PC-3 (cell line): ENCODE measurements at regions not wholly inside any gene's neighbourhood (a gene's known extent, or its start where the extent isn't known, plus 50 kb on each side); places are given as distances from the start of the nearest gene placed in this dataset.
"Not testable (repeated sequence)": the region's sequence is repeated elsewhere in the genome, so short reads cannot be mapped to it uniquely, and the experiment has no call there.

Experiments used
- ATAC-seq: fragments of 200-7000 bp; cut with Tn5 transposase; 2 replicates; pipeline ENCODE4 v1.9.1; 2020; ENCODE audit warnings: mild to moderate bottlenecking, moderate library complexity
- BruUV-seq: library from RNA; stranded (reverse); fragments of 400-500 nt; replicated peaks from 2 replicates; lab custom pipeline; 2021; lab: Mats Ljungman, UMichigan
- CTCF ChIA-PET: fragments of 300-600 bp; sonication (Branson Sonifier 250); formaldehyde crosslinking; loops from one replicate; lab custom pipeline; 2022; ENCODE audit warnings: antibody characterized with exemption; lab: Charles Lee
- POLR2A ChIA-PET: fragments of 300-600 bp; sonication (Branson Sonifier 250); formaldehyde crosslinking; loops from one replicate; lab custom pipeline; 2022; ENCODE audit warnings: antibody characterized with exemption; ENCODE audit not compliant: unreplicated experiment; lab: Charles Lee
- DNase-seq: peaks from one replicate; pipeline ENCODE4 v3.0.0-alpha.2; 2015
- H2AFZ ChIP-seq: fragments of 300-600 bp; sonication (generic); 2 replicates; pipeline ENCODE4 v1.6.0; 2016; ENCODE audit warnings: antibody characterized with exemption, low read length
- H3F3A ChIP-seq: fragments of 300-600 bp; sonication (generic); one replicate; pipeline ENCODE4 v1.6.0; 2017; ENCODE audit warnings: antibody characterized with exemption, low read length, control low read depth, mild to moderate bottlenecking; ENCODE audit not compliant: unreplicated experiment
- H3K27ac ChIP-seq: fragments of 300-600 bp; sonication (generic); 2 replicates; pipeline ENCODE4 v1.5.1; 2016; ENCODE audit warnings: mild to moderate bottlenecking, low read length
- H3K27me3 ChIP-seq: fragments of 300-600 bp; sonication (generic); 2 replicates; pipeline ENCODE4 v1.6.1; 2016; ENCODE audit warnings: low read length, mixed read lengths
- H3K36me3 ChIP-seq: fragments of 300-600 bp; sonication (generic); 2 replicates; pipeline ENCODE4 v1.6.1; 2016; ENCODE audit warnings: low read depth, mixed run types, low read length, mixed read lengths
- H3K4me1 ChIP-seq: fragments of 300-600 bp; sonication (generic); 2 replicates; pipeline ENCODE4 v1.5.1; 2016; ENCODE audit warnings: low read length; ENCODE audit not compliant: insufficient read depth
- H3K4me2 ChIP-seq: fragments of 300-600 bp; sonication (generic); 2 replicates; pipeline ENCODE4 v1.6.0; 2016; ENCODE audit warnings: low read length
- H3K4me3 ChIP-seq: fragments of 300-600 bp; sonication (generic); 2 replicates; pipeline ENCODE4 v1.5.1; 2016; ENCODE audit warnings: mild to moderate bottlenecking, low read length, mixed read lengths
- H3K79me2 ChIP-seq: fragments of 300-600 bp; sonication (generic); 2 replicates; pipeline ENCODE4 v1.6.1; 2017; ENCODE audit warnings: low read length, mixed read lengths
- H3K9ac ChIP-seq: fragments of 300-600 bp; sonication (generic); 2 replicates; pipeline ENCODE4 v1.6.0; 2016; ENCODE audit warnings: mild to moderate bottlenecking, low read length
- H3K9me2 ChIP-seq: fragments of 300-600 bp; sonication (generic); replicated peaks from 2 replicates; pipeline ENCODE4 v1.6.1; 2016; ENCODE audit warnings: mixed run types, low read length, mixed read lengths
- H3K9me3 ChIP-seq: fragments of 300-600 bp; sonication (generic); 2 replicates; pipeline ENCODE4 v1.6.1; 2016; ENCODE audit warnings: low read length, mixed read lengths
- H4K20me1 ChIP-seq: fragments of 300-600 bp; sonication (generic); 2 replicates; pipeline ENCODE4 v1.6.1; 2016; ENCODE audit warnings: low read length, mixed read lengths
- CTCF ChIP-seq: fragments of 300-600 bp; sonication (generic); conservative IDR thresholded peaks from 2 replicates; pipeline ENCODE4 v1.5.1; 2017; ENCODE audit warnings: antibody characterized with exemption, low read depth, mild to moderate bottlenecking, low read length
- EZH2 ChIP-seq: fragments of 300-600 bp; sonication (generic); IDR thresholded peaks from one replicate; pipeline ENCODE4 v1.6.1; 2017; ENCODE audit warnings: antibody characterized with exemption, mild to moderate bottlenecking, low read length; ENCODE audit not compliant: unreplicated experiment
- EZH2phosphoT487 ChIP-seq: fragments of 300-600 bp; sonication (generic); IDR thresholded peaks from 2 replicates; pipeline ENCODE4 v1.6.1; 2018; ENCODE audit warnings: mild to moderate bottlenecking, antibody characterized with exemption, low read length, borderline replicate concordance
- intact Hi-C: fragments of 100-400 bp; cut with micrococcal nuclease; formaldehyde crosslinking; loops from 2 replicates; pipeline ENCODE4 v1.9.0; 2023

- H2AFZ ChIP-seq, H3K27ac ChIP-seq, CTCF ChIA-PET, H4K20me1 ChIP-seq, H3K9ac ChIP-seq, H3K27me3 ChIP-seq, DNase-seq, BruUV-seq, H3F3A ChIP-seq, H3K9me3 ChIP-seq, H3K4me1 ChIP-seq, H3K4me3 ChIP-seq, H3K36me3 ChIP-seq, H3K79me2 ChIP-seq, H3K4me2 ChIP-seq, intact Hi-C loops, H3K9me2 ChIP-seq, ATAC-seq, POLR2A ChIA-PET: not testable (repeated sequence)
Observed at GRCh38 chr1:121531747-121532146, 347.0 kb downstream of the SRGAP2C start.

GRCh38 chr1:121538148-121538547 lies 353.4 kb downstream of the SRGAP2C start:
- intact Hi-C loops, POLR2A ChIA-PET: not testable (repeated sequence)

GRCh38 chr1:121538943-121539575 lies 354.3 kb downstream of the SRGAP2C start:
- intact Hi-C loops = no loop called here
- ChIA-PET CTCF (no interaction called here), POLR2A (no interaction called here)
- Histone ChIP-seq H3K9me3 (no peaks in the 10 kb centered on the region), H3K79me2 (no peaks in the 10 kb centered on the region), H3K36me3 (no peaks in the 10 kb centered on the region), H4K20me1 (no peaks in the 10 kb centered on the region), H3K9ac (no peak overlapping the region), H3K9me2 (no peaks in the 10 kb centered on the region), H3K4me2 (no peak overlapping the region), H3K4me3 (no peak overlapping the region), H3F3A (no peaks in the 10 kb centered on the region), H3K27me3 (no peaks in the 10 kb centered on the region), H3K4me1 (0 out of 2 replicates have a peak, but pooled peaks cover 3% of the 10 kb centered on the region), H2AFZ (no peak overlapping the region), H3K27ac (no peak overlapping the region)
- TF ChIP-seq CTCF (no peak), EZH2phosphoT487 (no peak), EZH2 (no peak)
- ATAC-seq (0 out of 2 replicates have a peak, but pooled peaks have one; percentile 31), DNase-seq (no peak)
- no TSS peak for BruUV-seq

More at GRCh38 chr1:121538148-121538547, 353.4 kb downstream of the SRGAP2C start:
- H3K79me2 ChIP-seq, H3K9ac ChIP-seq, H3K27ac ChIP-seq, H3K4me2 ChIP-seq, ATAC-seq, BruUV-seq, H2AFZ ChIP-seq, CTCF ChIA-PET, H3K9me2 ChIP-seq, H4K20me1 ChIP-seq, H3K4me3 ChIP-seq, H3K27me3 ChIP-seq, H3K9me3 ChIP-seq, DNase-seq, H3K4me1 ChIP-seq, H3F3A ChIP-seq, H3K36me3 ChIP-seq: not testable (repeated sequence)

- POLR2A ChIA-PET = interaction anchor here (0.8 kb wide), 1 partner anchor 13 kb away, joined by 12 read pairs; no protein-coding TSS in a partner anchor
- H3K36me3 ChIP-seq, H4K20me1 ChIP-seq, H3F3A ChIP-seq, H3K27me3 ChIP-seq, H3K27ac ChIP-seq, H3K9me2 ChIP-seq, ATAC-seq, H3K9ac ChIP-seq, DNase-seq, H2AFZ ChIP-seq, H3K9me3 ChIP-seq, CTCF ChIA-PET, BruUV-seq, H3K4me2 ChIP-seq, H3K4me3 ChIP-seq, H3K79me2 ChIP-seq: not testable (repeated sequence)
- peaks cover 14% of the 10 kb centered on the region for H3K4me1 ChIP-seq
- intact Hi-C loops = loop anchor here (5.0 kb wide), 1 partner anchor 82 kb away; no protein-coding TSS in a partner anchor
Observed at GRCh38 chr1:121543988-121544387, 359.2 kb downstream of the SRGAP2C start.
